ENCODE measurements at regions not wholly inside any gene's neighbourhood (a gene's known extent, or its start where the extent isn't known, plus 50 kb on each side); places are given as distances from the start of the nearest gene placed in this dataset.

- TF ChIP-seq CTCF (IDR thresholded peaks at IDR 0.05) = no peak
- H3K4me3 ChIP-seq = no peak overlapping the region
- intact Hi-C loops (cut with DNase I, micrococcal nuclease) = no loop called here
- H3K9me3 ChIP-seq = no peaks in the 10 kb centered on the region
- ATAC-seq = no peak
- no peaks in the 10 kb centered on the region for H3K36me3 ChIP-seq (ENCODE audit: low read depth)
- no peaks in the 10 kb centered on the region for H3K4me1 ChIP-seq (ENCODE audit: low read depth)
- no peak for DNase-seq
These were observed 128.1 kb upstream of the SERTAD2 start for GRCh38 chr2:64781711-64782390.

DNA sequence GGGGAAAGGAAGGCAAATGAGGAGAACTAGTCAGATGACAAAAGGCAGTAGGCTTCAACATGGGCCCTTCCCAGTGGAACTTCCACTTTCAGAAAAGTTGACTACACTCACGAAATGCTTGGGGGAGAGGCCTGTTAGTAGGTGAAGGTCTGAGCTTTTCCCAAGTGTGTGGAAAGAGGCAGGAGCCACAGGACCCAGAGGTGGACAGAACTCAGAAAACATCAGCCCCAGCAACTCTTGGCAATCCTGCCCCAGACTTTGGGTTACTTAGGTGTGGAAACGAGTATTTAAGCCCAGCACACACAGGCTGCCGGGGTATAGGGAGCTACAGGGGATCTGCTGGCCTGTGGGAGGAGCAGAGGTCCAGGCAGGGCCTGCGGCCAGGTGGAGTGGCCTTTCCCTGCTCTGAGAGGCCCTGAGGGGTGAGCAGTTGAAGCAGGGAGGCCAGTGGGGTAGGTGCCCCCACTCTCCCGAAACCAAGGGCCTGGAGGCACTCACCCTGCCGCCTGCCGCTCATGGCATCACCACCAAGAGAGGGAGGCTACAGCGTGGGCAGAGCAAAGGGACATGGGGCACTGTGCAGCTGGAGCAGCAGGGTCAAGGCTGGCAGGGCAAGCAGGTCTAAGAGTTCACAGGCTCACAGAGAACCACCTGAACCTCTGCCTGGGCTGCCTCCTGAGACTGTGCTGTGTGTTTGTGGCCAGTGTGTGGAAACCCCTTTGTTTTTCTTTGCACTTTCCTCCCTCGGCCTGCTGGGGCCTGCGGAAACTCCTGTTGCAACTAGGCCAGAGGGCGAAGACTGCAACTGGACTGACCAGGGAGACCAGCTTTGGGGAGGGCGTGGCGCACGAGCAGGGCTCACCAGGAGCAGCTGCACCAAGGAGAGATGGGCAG is 130.7 kb upstream of the SERTAD2 start:
- intact Hi-C loops (cut with DNase I, micrococcal nuclease) = no loop called here
- ATAC-seq (peak; percentile 75), DNase-seq (peak in 2 of 3 donors; percentile 57 to 59)
- no peaks in the 10 kb centered on the region for H3K9me3 ChIP-seq
- no peak for TF ChIP-seq CTCF (IDR thresholded peaks at IDR 0.05)
- no peaks in the 10 kb centered on the region for H3K4me1 ChIP-seq (ENCODE audit: low read depth)
- no peak overlapping the region for H3K4me3 ChIP-seq
- no peaks in the 10 kb centered on the region for H3K36me3 ChIP-seq (ENCODE audit: low read depth)

GRCh38 chr2:64785245-64785644 is 131.5 kb upstream of the SERTAD2 start:
- Histone ChIP-seq H3K36me3 (ENCODE audit: low read depth) (no peaks in the 10 kb centered on the region), H3K4me3 (no peak overlapping the region), H3K9me3 (no peaks in the 10 kb centered on the region), H3K4me1 (ENCODE audit: low read depth) (no peaks in the 10 kb centered on the region)
- ATAC-seq (no peak), DNase-seq (no peak)
- no peak for TF ChIP-seq CTCF (IDR thresholded peaks at IDR 0.05)
- intact Hi-C loops (cut with DNase I, micrococcal nuclease) = no loop called here

DNA sequence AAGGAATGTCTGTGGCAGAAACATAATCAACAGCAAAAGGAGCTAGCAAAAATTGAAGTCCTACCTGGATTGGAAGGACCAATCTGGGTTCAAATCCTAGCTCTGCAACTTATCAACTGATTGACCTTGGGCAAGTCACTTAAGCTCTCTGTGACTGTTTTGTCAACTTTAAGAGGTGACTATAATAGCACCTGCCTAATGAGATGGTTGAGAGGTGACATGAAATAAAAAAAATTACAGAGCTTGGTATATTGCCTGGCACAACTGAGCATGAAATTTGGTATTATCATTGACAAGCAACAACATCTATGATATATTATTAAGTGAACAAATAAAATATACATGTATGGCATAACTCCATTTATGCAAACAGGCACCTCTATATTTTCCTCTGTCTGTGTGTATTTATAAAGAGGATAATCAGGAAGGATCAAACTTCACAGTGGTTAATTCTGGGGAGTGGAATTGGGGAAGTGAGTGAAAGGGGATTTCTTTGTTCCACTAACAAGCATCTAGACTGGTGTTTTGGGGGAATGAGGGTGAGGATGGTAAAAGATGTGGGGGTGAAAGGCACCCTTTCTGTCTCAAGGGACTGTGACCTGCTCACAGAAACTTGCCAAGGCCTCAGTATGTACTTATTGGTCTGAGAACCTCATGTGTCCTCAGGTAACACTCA is 132.8 kb upstream of the SERTAD2 start:
- H3K4me1 ChIP-seq (ENCODE audit: low read depth) = no peaks in the 10 kb centered on the region
- TF ChIP-seq CTCF (IDR thresholded peaks at IDR 0.05) = no peak
- H3K9me3 ChIP-seq = no peaks in the 10 kb centered on the region
- H3K36me3 ChIP-seq (ENCODE audit: low read depth) = no peaks in the 10 kb centered on the region
- intact Hi-C loops (cut with DNase I, micrococcal nuclease) = no loop called here
- DNase-seq (no peak), ATAC-seq (no peak)
- H3K4me3 ChIP-seq = no peak overlapping the region

DNA sequence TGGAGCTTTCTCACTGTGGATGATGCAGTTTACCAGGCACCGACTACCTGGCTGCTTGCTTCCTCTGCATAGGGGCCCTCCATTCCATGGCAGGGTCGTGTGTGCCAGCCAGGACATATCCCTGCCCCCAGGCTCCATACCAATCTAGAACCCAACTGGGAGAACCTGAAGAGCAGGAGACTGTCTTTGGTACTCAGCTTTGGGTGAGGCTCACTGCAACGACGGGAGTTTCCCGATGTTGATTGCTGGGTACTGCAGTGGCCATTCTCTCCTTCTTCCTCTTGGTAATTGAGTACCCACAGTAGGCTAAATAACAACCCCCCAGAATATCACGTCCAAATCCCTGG is 133.3 kb upstream of the SERTAD2 start:
- Histone ChIP-seq H3K4me3 (no peak overlapping the region), H3K9me3 (no peaks in the 10 kb centered on the region), H3K36me3 (ENCODE audit: low read depth) (no peaks in the 10 kb centered on the region), H3K4me1 (ENCODE audit: low read depth) (no peaks in the 10 kb centered on the region)
- ATAC-seq (no peak), DNase-seq (no peak)
- intact Hi-C loops (cut with DNase I, micrococcal nuclease) = no loop called here
- no peak for TF ChIP-seq CTCF (IDR thresholded peaks at IDR 0.05)

Measured in mucosa of descending colon (tissue), 3 donors.